Activated gamma-delta T cell treated with Interleukin-2 at 50 U/mL for 16 hours (primary cell): ENCODE measurements at regions not wholly inside any gene's neighbourhood (a gene's known extent, or its start where the extent isn't known, plus 50 kb on each side); places are given as distances from the start of the nearest gene placed in this dataset.

Experiments
- DNase-seq: peaks from one replicate; pipeline ENCODE4 v3.0.0-alpha.2; 2020

DNA sequence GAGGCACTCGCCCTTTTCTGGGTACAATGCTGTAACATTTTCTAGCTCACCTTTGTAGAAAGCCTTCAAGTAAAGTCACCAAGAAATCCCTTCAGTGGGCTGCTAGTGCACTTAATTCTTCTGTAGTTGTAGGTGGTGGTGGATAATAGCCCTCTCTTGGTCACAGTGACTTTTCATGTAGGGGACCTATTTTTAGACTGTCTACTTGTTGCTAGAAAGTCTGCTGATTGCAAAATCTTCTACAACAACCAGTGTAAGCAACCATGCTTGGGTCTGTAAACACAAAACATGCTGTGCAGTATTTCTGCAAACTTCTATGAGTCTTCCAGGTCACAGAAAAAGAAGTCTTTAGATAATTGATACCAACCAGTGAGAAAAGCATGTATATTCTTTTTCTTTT, 55.6 kb downstream of the PBDC1 start:
- no peak for DNase-seq

DNA sequence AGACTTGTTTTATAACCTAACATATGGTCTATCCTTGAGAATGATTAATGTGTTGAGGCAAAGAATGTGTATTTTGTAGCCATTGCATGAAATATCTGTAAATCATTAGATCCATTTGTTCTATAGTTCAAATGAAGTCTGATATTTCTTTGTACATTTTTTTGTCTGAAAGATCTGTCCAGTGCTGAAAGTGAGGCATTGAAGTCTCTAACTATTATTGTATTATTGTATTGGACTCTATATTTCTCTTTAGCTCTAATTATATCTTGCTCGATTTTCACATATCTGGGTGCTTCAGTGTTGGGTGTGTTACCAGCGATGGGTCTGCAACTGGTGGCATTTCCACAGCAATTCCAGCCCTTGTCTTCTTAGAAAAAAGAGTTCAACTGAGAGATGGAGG, 76.0 kb downstream of the PBDC1 start:
- DNase-seq = no peak

DNA sequence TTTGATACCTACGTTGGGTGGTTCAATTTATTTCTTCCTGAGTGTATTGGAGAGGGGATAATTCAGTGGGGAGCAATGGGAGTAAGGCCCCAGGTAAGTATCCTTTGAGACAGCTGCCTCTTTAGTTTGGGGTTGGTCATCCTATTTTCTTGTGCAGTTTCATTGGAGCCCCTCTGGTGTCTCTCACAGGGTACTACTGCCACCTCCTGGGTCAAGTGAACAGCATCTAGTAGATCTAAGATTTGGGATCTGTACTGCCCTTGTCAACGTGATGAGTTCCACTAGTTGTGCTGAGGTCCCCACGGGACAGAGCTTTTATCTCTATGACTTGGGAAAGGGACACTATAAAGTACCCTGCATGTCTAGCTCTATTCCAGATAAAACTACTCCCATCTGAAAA, 80.6 kb downstream of the PBDC1 start:
- DNase-seq = peak; percentile 17

DNA sequence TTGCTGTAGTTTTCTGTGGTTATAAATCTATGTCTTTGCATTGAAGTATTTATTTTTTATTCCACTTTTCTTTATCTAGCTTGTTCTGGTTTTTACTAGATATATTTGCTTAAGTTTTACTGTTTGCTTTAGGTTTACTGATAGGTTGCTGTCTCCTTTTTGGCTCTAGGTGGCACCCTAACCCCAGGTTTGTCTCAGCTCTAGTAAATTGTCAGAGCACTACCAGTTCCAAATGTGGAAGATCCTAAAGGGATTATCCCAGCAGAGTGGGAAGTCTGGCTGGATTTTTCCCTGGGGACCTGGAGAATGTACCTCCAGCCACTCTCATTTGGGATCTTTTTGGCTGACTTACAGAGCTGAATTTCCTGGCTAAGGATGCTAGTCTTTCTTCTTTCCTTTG, 106.1 kb downstream of the PBDC1 start:
- peak; percentile 34 for DNase-seq
